ENCODE measurements at regions not wholly inside any gene's neighbourhood (a gene's known extent, or its start where the extent isn't known, plus 50 kb on each side); places are given as distances from the start of the nearest gene placed in this dataset.

DNA sequence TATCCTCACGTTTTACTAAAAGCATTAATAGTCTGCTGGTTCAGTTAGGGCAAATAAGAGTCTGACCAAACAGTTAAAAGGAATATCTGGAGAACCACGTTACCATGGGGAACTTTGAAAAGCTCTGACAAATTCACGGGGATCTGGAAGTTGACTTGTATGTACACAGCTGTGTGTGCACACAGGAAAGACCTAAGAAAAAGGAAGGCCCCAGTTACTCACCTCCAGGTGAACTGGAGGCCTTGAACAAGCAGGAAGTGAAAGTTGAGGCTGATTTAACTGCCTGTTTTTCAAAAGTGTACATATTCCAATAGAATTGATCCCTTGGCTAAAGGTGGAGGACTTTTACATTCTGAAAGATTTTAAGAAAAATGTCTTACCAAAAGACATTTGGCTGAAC lies 1891.6 kb upstream of the PCDH20 start:
- TF ChIP-seq, protein P1, sequence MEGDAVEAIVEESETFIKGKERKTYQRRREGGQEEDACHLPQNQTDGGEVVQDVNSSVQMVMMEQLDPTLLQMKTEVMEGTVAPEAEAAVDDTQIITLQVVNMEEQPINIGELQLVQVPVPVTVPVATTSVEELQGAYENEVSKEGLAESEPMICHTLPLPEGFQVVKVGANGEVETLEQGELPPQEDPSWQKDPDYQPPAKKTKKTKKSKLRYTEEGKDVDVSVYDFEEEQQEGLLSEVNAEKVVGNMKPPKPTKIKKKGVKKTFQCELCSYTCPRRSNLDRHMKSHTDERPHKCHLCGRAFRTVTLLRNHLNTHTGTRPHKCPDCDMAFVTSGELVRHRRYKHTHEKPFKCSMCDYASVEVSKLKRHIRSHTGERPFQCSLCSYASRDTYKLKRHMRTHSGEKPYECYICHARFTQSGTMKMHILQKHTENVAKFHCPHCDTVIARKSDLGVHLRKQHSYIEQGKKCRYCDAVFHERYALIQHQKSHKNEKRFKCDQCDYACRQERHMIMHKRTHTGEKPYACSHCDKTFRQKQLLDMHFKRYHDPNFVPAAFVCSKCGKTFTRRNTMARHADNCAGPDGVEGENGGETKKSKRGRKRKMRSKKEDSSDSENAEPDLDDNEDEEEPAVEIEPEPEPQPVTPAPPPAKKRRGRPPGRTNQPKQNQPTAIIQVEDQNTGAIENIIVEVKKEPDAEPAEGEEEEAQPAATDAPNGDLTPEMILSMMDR (conservative IDR thresholded peaks at IDR 0.05; ENCODE audit: low read depth, low read length) = no peak
- no peak for TF ChIP-seq POLR2A (IDR thresholded peaks at IDR 0.05; ENCODE audit: low read depth, low read length)
- TF ChIP-seq BHLHE40 (IDR thresholded peaks at IDR 0.05; ENCODE audit: low read depth, low read length) = no peak
- TF ChIP-seq, protein P2, sequence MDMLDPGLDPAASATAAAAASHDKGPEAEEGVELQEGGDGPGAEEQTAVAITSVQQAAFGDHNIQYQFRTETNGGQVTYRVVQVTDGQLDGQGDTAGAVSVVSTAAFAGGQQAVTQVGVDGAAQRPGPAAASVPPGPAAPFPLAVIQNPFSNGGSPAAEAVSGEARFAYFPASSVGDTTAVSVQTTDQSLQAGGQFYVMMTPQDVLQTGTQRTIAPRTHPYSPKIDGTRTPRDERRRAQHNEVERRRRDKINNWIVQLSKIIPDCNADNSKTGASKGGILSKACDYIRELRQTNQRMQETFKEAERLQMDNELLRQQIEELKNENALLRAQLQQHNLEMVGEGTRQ (IDR thresholded peaks at IDR 0.05; ENCODE audit: low read depth, low read length) = no peak
- no peak for TF ChIP-seq MXI1 (IDR thresholded peaks at IDR 0.05; ENCODE audit: borderline replicate concordance, low read depth, low read length)
- TF ChIP-seq MAZ (IDR thresholded peaks at IDR 0.05; ENCODE audit: borderline replicate concordance, low read depth, low read length) = no peak
- TF ChIP-seq, protein P3, sequence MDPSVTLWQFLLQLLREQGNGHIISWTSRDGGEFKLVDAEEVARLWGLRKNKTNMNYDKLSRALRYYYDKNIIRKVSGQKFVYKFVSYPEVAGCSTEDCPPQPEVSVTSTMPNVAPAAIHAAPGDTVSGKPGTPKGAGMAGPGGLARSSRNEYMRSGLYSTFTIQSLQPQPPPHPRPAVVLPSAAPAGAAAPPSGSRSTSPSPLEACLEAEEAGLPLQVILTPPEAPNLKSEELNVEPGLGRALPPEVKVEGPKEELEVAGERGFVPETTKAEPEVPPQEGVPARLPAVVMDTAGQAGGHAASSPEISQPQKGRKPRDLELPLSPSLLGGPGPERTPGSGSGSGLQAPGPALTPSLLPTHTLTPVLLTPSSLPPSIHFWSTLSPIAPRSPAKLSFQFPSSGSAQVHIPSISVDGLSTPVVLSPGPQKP (IDR thresholded peaks at IDR 0.05; ENCODE audit: borderline replicate concordance, low read depth, low read length) = no peak
